GM19238 (cell line): ENCODE measurements at regions not wholly inside any gene's neighbourhood (a gene's known extent, or its start where the extent isn't known, plus 50 kb on each side); places are given as distances from the start of the nearest gene placed in this dataset.

Experiments
- DNase-seq: peaks from one replicate; pipeline ENCODE4 v3.0.0; 2011; ENCODE audit warnings: low spot score; ENCODE audit not compliant: insufficient read length

DNA sequence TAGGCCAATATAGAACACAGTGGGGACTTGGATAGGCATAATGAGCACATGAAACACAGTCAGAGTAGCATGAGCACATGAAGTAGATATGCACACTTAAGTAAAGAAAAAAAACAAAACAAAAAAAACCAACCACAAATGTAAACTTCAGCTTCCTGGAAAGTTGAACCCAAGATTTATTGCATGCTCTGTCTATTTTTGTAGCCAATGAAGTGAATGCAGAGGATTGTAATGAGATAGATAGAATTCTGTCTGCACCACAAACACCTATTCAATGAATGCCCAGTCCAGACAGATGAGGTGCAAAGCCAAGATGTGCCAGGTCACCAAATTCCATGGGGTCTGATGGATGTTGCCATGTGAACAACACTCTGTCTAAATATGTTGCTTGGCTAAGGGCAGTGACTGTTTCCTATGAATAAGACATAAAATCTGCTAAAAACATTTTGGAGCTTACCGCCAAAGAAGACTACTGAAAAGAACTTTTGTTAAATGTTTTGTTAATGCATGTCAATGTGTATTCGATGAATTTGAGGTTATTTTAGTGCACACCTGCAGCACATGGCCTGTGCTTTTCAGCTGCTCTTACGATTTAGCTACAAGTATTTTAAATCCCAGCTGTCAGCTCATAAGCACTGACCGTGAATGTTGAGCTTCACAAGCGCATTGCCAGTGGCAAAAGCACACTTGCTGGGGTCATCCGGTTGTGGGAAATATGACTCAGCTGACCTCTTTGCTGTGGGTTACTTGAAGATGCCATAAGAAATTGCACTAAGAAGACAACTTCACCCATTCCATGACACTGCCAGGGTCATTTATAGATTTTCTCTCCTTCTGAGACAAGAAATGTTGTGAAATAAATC lies 374.8 kb upstream of the GNPDA2 start:
- no peak for DNase-seq

GRCh38 chr4:45099471-45099870 lies 373.1 kb upstream of the GNPDA2 start:
- DNase-seq = no peak

DNA sequence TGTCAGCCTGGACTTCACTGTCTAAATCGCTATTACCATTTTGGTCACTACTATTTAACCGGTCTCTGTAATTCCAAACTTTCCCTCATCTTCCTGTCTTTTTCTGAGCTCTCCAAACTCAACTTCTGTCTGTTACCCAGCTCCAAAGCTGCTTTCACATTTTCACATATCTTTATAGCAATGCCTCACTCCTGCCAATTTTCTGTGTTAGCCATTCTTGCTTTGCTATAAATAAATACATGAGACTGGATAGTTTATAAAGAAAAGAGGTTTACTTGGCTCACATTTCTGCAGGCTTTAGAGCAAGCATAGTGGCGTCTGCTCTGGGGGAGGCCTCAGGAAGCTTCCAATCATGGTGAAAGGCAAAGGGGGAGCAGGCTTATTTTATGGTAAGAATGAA lies 368.3 kb upstream of the GNPDA2 start:
- no peak for DNase-seq

DNA sequence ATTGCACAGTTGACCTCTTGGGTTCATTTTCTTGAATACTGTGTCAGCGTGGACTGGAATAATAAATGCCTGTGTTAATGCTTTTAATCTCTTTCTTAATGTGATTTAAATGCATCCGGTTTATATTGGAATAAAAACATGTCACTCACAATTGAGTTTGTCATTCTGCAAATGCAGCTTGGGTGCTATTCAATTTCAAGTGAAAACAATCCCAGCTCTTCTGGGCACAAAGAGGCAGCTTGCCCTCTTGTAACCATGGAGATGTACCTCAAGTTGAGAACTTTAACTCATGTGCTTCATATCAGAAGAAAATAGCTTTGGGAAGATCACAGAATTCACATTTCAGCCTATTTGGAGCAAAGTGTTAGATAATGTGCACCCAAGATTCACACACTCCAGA lies 355.7 kb upstream of the GNPDA2 start:
- no peak for DNase-seq

- no peak for DNase-seq
Measured at GRCh38 chr4:45079616-45080015, 353.3 kb upstream of the GNPDA2 start.

- DNase-seq = no peak
Measured at GRCh38 chr4:45078201-45078600, 351.8 kb upstream of the GNPDA2 start.

DNA sequence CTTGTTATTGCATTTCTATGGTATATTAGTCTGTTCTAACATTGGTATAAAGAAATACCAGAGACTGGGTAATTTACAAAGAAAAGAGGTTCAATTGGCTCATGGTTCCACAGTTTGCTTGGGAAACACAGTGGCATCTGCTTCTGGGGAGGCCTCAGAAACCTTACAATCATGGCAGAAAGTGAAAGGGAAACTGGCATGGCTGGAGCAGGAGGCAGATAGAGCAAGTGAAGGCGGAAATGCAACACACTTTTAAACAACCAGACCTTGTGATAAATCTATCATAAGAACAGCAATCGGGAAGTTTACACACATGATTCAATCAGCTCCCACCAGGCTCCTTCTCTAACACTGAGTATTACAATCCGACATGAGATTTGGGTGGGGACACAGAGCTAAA lies 346.6 kb upstream of the GNPDA2 start:
- DNase-seq = no peak

- DNase-seq = no peak
Measured at GRCh38 chr4:45064741-45065140, 338.4 kb upstream of the GNPDA2 start.

- no peak for DNase-seq
Measured at GRCh38 chr4:45063696-45064095, 337.3 kb upstream of the GNPDA2 start.

- no peak for DNase-seq
Measured at GRCh38 chr4:45062935-45063545, 336.7 kb upstream of the GNPDA2 start.

GRCh38 chr4:45043911-45044310 lies 317.6 kb upstream of the GNPDA2 start:
- no peak for DNase-seq

GRCh38 chr4:45036677-45037076 lies 310.3 kb upstream of the GNPDA2 start:
- no peak for DNase-seq

DNA sequence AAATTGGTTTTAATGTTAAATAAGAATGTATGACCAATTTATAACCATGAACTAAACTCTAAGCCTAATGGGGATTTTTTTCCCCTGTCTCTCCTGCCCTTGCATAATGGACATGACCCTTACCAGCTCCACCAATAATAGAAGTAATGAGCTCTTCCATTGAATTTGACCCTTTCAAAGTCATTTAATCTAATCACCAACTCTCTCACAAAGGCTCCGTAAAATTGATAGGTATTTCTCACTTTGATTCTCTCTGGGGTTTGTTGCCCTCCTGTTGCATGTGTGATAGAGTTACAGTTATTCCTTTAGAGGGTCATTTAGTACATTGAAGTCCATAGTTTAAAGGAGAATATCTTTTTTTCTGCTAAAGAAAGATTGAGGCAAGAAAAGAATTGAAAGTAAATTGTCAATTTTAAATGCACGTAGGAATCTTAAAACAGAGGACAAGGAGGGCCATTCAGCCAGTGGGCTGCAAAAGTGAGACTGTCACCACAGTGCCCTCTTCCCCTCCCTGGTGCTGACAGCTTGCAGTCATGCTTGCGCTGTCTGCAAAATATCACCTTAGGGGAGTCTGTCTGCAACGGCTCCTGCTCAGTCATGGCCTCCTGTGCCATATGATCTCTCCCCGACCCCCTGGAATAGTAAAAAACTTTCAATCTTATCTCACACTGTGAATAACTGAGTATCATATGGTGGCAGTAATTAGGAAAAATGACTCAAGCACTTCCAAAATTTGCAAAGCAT lies 307.5 kb upstream of the GNPDA2 start:
- no peak for DNase-seq

DNA sequence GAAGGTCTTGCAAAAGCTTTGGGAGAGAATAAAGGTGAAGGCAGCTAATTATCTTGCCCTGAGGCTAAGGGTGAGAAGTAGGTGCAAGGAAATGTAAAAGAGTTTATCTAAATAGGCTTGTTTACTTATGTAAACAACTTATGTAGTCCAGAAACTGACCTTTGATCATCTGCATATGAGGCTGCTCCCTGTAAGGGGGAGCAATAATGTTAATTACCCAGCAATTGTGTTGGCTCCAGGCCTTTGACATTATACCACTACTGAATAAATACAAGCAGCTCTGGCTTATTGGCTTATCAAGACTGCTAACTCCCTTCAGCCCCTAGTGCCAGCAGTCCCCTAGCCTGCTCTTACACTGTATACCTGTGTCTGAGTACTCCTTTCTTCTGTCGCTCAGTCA lies 303.7 kb upstream of the GNPDA2 start:
- DNase-seq = no peak

DNA sequence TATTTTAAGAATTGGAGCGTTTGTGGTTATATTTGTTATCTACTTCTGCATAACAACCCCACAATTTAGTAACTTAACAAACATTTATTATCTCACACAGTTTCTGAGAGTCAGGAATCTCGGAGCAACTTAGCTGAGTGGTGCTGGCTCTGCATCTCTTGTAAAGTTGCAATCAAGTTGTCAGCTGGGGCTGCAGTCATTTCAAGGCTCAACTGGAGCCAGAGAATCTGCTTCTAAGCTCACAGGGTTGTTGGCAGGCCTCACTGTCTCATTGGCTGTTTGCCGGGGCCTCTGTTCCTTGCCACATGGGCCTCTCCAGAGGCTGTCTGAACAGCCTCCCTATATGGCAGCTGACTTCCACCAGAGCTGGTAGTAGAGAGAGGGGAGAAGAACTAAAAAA lies 281.2 kb upstream of the GNPDA2 start:
- no peak for DNase-seq

DNA sequence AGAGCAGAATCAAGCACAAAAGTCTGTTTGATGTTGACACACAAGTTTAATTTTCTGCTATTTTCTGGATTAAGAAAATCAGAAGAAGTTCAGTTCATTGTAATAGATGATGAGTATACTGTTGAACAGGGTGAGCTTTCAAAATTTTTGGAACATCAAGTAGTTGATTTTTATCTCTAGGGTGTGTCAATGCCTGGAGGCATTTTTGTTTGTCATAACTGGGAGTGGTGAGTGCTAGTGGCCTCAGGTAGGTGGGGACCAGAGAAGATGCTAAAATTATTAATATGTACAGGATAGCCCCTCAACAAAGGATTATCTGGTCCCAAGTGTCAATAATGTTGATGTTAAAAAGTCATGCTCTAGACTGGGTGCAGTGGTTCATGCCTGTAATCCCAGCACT lies 279.7 kb upstream of the GNPDA2 start:
- no peak for DNase-seq

DNA sequence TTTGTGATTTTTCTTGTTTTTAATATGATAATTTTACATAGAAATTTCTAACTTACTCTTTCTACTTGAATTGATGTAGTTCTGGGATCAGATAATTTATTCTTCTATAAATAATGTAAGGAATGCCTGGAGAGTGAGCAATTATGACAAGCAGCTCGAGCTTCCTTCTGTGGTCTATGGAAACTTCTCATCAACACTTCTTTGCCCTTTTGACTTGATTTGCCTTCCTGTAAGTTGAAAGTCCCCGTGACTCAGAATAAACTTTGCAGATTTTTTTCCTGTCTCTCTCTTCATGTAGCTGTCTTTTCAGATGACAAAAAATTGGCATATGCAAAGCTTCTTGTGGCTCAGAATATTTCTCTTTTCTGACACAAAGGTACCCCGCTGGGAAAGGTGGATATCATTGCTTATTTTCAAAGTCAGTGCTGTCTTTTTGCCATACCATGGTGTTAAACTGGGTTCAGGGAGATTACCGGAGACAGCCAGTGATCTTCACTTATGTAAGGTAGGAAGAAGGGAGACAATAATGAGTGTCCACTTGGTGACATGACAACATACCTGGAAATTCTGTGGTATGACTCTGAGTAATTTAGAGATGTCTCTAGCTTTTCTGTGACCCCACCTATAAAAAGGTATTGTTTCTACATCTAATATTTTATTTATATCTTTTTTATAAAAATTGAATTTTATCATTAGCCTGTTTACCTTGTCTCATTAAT lies 278.6 kb upstream of the GNPDA2 start:
- DNase-seq = no peak

- no peak for DNase-seq
Measured at GRCh38 chr4:45004326-45004725, 278.0 kb upstream of the GNPDA2 start.

DNA sequence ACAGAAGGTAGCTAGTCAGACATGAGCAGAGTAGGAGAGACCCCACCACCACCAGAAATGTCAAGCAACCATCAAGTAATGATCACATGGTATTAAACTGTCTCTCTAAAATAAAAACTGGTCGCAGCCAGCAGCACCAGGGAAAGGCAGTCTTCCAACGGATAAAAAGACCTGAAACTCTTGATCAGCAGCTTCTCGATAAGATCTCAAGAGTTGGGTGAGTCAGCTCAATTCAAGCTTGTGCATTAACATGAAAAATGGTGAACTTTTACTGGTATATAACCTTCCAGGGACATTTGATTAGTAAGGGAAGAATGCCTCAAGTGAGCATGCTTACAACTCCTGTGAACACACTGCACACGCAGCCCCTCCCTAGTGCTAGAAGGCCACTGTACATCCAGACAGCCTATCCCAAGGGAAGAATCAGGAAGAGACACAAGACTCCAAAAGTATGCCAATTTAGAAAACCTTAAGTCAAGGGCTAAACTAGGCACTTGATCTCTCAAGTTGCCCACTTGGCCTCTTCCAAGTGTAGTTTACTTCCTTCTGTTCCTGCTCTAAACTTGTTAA lies 270.0 kb upstream of the GNPDA2 start:
- DNase-seq = no peak

- no peak for DNase-seq
Measured at GRCh38 chr4:44988011-44988410, 261.7 kb upstream of the GNPDA2 start.

GRCh38 chr4:44985938-44986337 lies 259.6 kb upstream of the GNPDA2 start:
- DNase-seq = no peak
